OCI-LY1 (cell line): ENCODE measurements at regions not wholly inside any gene's neighbourhood (a gene's known extent, or its start where the extent isn't known, plus 50 kb on each side); places are given as distances from the start of the nearest gene placed in this dataset.

Experiments used
- EZH2 ChIP-seq: fragments of 200-600 bp; sonication (generic), shearing (Covaris generic); IDR thresholded peaks from 2 replicates; pipeline ENCODE4 v1.8.0; 2017; ENCODE audit warnings: borderline replicate concordance, mixed run types, mild to moderate bottlenecking, antibody characterized with exemption, low read length, moderate library complexity, mixed read lengths
- TF ChIP-seq, protein P1 (sequence below): fragments of 200-600 bp; sonication (generic), shearing (Covaris generic); IDR thresholded peaks from 2 replicates; pipeline ENCODE4 v1.5.1; 2017; ENCODE audit warnings: mild to moderate bottlenecking, antibody characterized with exemption, low read length, moderate library complexity, mixed read lengths

DNA sequence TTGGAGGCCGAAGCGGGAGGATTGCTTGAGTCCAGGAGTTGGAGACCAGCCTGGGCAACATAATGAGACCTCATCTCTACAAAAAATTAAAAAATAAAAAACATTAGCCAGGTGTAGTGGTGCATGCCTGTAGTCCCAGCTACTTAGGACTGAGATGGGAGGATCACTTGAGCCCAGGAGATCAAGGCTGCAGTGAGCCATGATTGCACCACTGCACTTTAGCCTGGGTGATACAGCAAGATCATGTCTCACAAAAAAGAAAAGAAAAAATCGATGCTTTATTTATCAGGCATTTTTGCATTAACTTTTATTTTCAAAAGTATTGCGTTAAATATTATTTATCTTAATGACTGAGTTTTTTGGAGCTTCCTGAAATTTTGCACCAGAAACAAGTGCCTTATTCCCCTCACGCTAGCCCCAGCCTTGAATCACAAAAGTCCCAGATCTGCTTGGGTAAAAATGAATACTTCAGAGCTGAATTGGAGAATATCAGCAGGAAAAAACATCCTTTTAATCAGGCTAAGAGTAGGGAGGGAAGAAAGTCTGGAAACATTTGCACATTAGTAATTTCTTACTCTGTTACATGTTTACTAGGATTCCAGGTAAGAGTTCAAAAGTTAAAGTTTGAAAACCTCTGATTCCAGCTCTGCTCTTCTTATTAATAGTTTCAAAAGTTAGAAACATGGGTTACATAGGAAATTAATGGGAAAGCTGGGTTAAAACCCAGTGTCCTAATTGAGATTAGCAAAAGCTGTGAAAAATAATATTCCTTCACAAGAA is 111.4 kb upstream of the FOXN2 start:
- TF ChIP-seq EZH2: no peak
- TF ChIP-seq, protein P1, sequence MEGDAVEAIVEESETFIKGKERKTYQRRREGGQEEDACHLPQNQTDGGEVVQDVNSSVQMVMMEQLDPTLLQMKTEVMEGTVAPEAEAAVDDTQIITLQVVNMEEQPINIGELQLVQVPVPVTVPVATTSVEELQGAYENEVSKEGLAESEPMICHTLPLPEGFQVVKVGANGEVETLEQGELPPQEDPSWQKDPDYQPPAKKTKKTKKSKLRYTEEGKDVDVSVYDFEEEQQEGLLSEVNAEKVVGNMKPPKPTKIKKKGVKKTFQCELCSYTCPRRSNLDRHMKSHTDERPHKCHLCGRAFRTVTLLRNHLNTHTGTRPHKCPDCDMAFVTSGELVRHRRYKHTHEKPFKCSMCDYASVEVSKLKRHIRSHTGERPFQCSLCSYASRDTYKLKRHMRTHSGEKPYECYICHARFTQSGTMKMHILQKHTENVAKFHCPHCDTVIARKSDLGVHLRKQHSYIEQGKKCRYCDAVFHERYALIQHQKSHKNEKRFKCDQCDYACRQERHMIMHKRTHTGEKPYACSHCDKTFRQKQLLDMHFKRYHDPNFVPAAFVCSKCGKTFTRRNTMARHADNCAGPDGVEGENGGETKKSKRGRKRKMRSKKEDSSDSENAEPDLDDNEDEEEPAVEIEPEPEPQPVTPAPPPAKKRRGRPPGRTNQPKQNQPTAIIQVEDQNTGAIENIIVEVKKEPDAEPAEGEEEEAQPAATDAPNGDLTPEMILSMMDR: no peak
